HCT116 (cell line): ENCODE measurements at regions not wholly inside any gene's neighbourhood (a gene's known extent, or its start where the extent isn't known, plus 50 kb on each side); places are given as distances from the start of the nearest gene placed in this dataset.
"Not testable (repeated sequence)": the region's sequence is repeated elsewhere in the genome, so short reads cannot be mapped to it uniquely, and the experiment has no call there.

Experiments
- EZH2 ChIP-seq: fragments of 200-600 bp; sonication (generic); IDR thresholded peaks from 2 replicates; pipeline ENCODE4 v1.6.1; 2017; ENCODE audit warnings: antibody characterized with exemption, mixed run types
- EZH2phosphoT487 ChIP-seq: fragments of 200-600 bp; IDR thresholded peaks from 2 replicates; pipeline ENCODE4 v1.6.1; 2018; ENCODE audit warnings: antibody characterized with exemption, borderline replicate concordance
- FOSL1 ChIP-seq: IDR thresholded peaks from 2 replicates; pipeline ENCODE4 v1.6.1; 2012; ENCODE audit warnings: low read depth
- JUND ChIP-seq: IDR thresholded peaks from 2 replicates; pipeline ENCODE4 v1.6.1; 2012
- POLR2A ChIP-seq: IDR thresholded peaks from 2 replicates; pipeline ENCODE4 v1.7.0; 2011; ENCODE audit warnings: borderline replicate concordance; ENCODE audit not compliant: insufficient read depth, insufficient read length; ENCODE audit errors: extremely low read depth
- POLR2AphosphoS5 ChIP-seq: IDR thresholded peaks from 2 replicates; pipeline ENCODE4 v1.6.1; 2011; ENCODE audit warnings: mild to moderate bottlenecking, low read depth, low read length, moderate library complexity
- REST ChIP-seq: IDR thresholded peaks from 2 replicates; pipeline ENCODE4 v1.6.1; 2012; ENCODE audit warnings: low read depth
- SIN3A ChIP-seq: IDR thresholded peaks from 2 replicates; pipeline ENCODE4 v1.6.1; 2012; ENCODE audit warnings: low read depth
- TCF7L2 ChIP-seq: IDR thresholded peaks from 2 replicates; pipeline ENCODE4 v1.7.0; 2011; ENCODE audit warnings: borderline replicate concordance, inconsistent platforms; ENCODE audit not compliant: insufficient read depth, insufficient read length; ENCODE audit errors: extremely low read depth
- TF ChIP-seq, protein P1 (sequence below), 3 experiments: fragments of 200-600 bp in 1 of 3; sonication (generic) in 1 of 3; IDR thresholded peaks in 2 of 3; conservative IDR thresholded peaks in 1 of 3; 2 replicates each; pipeline ENCODE4 v1.5.1; 2012 to 2017; ENCODE audit warnings: low read depth in 2 of 3, low read length in 2 of 3, antibody characterized with exemption in 1 of 3, borderline replicate concordance in 1 of 3, control low read depth in 1 of 3, mild to moderate bottlenecking in 1 of 3, mixed read lengths in 1 of 3, mixed run types in 1 of 3, moderate library complexity in 1 of 3; ENCODE audit not compliant: insufficient read depth in 1 of 3
- TF ChIP-seq, protein P2 (sequence below): IDR thresholded peaks from 2 replicates; pipeline ENCODE4 v1.6.1; 2012
- TF ChIP-seq, protein P3 (sequence below): IDR thresholded peaks from 2 replicates; pipeline ENCODE4 v1.6.1; 2011; ENCODE audit warnings: mild to moderate bottlenecking, low read length, moderate library complexity; ENCODE audit not compliant: insufficient replicate concordance; ENCODE audit errors: extremely low read depth

- not testable (repeated sequence) for TF ChIP-seq POLR2AphosphoS5, POLR2A, EZH2phosphoT487, EZH2, TCF7L2, FOSL1, SIN3A, REST, JUND
- TF ChIP-seq, protein P1, sequence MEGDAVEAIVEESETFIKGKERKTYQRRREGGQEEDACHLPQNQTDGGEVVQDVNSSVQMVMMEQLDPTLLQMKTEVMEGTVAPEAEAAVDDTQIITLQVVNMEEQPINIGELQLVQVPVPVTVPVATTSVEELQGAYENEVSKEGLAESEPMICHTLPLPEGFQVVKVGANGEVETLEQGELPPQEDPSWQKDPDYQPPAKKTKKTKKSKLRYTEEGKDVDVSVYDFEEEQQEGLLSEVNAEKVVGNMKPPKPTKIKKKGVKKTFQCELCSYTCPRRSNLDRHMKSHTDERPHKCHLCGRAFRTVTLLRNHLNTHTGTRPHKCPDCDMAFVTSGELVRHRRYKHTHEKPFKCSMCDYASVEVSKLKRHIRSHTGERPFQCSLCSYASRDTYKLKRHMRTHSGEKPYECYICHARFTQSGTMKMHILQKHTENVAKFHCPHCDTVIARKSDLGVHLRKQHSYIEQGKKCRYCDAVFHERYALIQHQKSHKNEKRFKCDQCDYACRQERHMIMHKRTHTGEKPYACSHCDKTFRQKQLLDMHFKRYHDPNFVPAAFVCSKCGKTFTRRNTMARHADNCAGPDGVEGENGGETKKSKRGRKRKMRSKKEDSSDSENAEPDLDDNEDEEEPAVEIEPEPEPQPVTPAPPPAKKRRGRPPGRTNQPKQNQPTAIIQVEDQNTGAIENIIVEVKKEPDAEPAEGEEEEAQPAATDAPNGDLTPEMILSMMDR (IDR thresholded peaks at IDR 0.05 in 2 of 3, conservative IDR thresholded peaks at IDR 0.05 in 1 of 3; ENCODE audit: borderline replicate concordance in 1 of 3, insufficient read depth in 1 of 3, low read depth in 2 of 3, low read length in 2 of 3) = not testable (repeated sequence)
- TF ChIP-seq, protein P2, sequence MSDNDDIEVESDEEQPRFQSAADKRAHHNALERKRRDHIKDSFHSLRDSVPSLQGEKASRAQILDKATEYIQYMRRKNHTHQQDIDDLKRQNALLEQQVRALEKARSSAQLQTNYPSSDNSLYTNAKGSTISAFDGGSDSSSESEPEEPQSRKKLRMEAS = not testable (repeated sequence)
- TF ChIP-seq, protein P3, sequence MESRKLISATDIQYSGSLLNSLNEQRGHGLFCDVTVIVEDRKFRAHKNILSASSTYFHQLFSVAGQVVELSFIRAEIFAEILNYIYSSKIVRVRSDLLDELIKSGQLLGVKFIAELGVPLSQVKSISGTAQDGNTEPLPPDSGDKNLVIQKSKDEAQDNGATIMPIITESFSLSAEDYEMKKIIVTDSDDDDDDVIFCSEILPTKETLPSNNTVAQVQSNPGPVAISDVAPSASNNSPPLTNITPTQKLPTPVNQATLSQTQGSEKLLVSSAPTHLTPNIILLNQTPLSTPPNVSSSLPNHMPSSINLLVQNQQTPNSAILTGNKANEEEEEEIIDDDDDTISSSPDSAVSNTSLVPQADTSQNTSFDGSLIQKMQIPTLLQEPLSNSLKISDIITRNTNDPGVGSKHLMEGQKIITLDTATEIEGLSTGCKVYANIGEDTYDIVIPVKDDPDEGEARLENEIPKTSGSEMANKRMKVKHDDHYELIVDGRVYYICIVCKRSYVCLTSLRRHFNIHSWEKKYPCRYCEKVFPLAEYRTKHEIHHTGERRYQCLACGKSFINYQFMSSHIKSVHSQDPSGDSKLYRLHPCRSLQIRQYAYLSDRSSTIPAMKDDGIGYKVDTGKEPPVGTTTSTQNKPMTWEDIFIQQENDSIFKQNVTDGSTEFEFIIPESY = not testable (repeated sequence)
Measured at GRCh38 chr9:40939201-40939887, 189.1 kb downstream of the FOXD4L6 start.
